SK-N-SH (cell line): ENCODE measurements at regions not wholly inside any gene's neighbourhood (a gene's known extent, or its start where the extent isn't known, plus 50 kb on each side); places are given as distances from the start of the nearest gene placed in this dataset.

Experiments
- CTCF ChIA-PET: fragments of 300-600, 350-600 bp; formaldehyde crosslinking; extraction: SDS; loops from one replicate; lab custom pipeline; 2021; lab: Yijun Ruan, JAX
- POLR2A ChIA-PET: fragments of 350-600 bp; sonication (Branson Sonifier 250); formaldehyde crosslinking; extraction: SDS; loops from one replicate; lab custom pipeline; 2020; ENCODE audit warnings: antibody characterized with exemption, inconsistent platforms; lab: Yijun Ruan, JAX
- DNase-seq: peaks from one replicate; pipeline ENCODE4 v3.0.0; 2012
- H2AFZ ChIP-seq: fragments of 200-600 bp; sonication (generic); 2 replicates; pipeline ENCODE4 v1.8.1; 2016; ENCODE audit warnings: antibody characterized with exemption, mild to moderate bottlenecking, low read depth
- H3F3A ChIP-seq: fragments of 200-600 bp; sonication (generic); replicated peaks from 2 replicates; pipeline ENCODE3; 2016; ENCODE audit warnings: antibody characterized with exemption, mild to moderate bottlenecking; ENCODE audit not compliant: insufficient read depth
- H3K27ac ChIP-seq, 2 experiments: fragments of 200-500 bp in 1 of 2; fragments of 200-600 bp in 1 of 2; sonication (Bioruptor generic) in 1 of 2; sonication (generic), shearing (Covaris generic) in 1 of 2; 2 replicates each; pipeline versions ENCODE4 v1.5.1 to v1.6.1; 2014 to 2016; ENCODE audit warnings: low read depth in 2 of 2, inconsistent platforms in 1 of 2, low read length in 1 of 2, mild to moderate bottlenecking in 1 of 2, mixed read lengths in 1 of 2
- H3K27me3 ChIP-seq: fragments of 200-600 bp; sonication (generic), shearing (Covaris generic); 2 replicates; pipeline ENCODE4 v1.6.1; 2016; ENCODE audit warnings: mixed run types; ENCODE audit not compliant: insufficient read depth
- H3K36me3 ChIP-seq, 2 experiments: fragments of 200-500 bp in 1 of 2; fragments of 200-600 bp in 1 of 2; sonication (Bioruptor generic) in 1 of 2; sonication (generic) in 1 of 2; replicated peaks in 1 of 2; 2 replicates each; pipeline versions ENCODE3 to v1.5.1; 2014 to 2016; ENCODE audit warnings: low read length in 1 of 2, mild to moderate bottlenecking in 1 of 2; ENCODE audit not compliant: insufficient read depth in 2 of 2, control insufficient read depth in 1 of 2
- H3K4me1 ChIP-seq, 2 experiments: fragments of 200-500 bp in 1 of 2; fragments of 200-600 bp in 1 of 2; sonication (Bioruptor generic) in 1 of 2; sonication (generic), shearing (Covaris generic) in 1 of 2; 2 replicates each; pipeline versions ENCODE4 v1.5.1 to v1.6.1; 2014 to 2016; ENCODE audit warnings: low read depth in 1 of 2, low read length in 1 of 2, mixed run types in 1 of 2; ENCODE audit not compliant: insufficient read depth in 2 of 2, control insufficient read depth in 1 of 2
- H3K4me2 ChIP-seq: fragments of 200-600 bp; sonication (generic), shearing (Covaris generic); 2 replicates; pipeline ENCODE4 v1.6.1; 2017; ENCODE audit warnings: mixed run types
- H3K4me3 ChIP-seq, 2 experiments: fragments of 200-500 bp in 1 of 2; fragments of 200-600 bp in 1 of 2; sonication (Bioruptor generic) in 1 of 2; sonication (generic), shearing (Covaris generic) in 1 of 2; 2 replicates each; pipeline versions ENCODE4 v1.5.1 to v1.8.1; 2014 to 2016; ENCODE audit warnings: low read depth in 2 of 2, inconsistent platforms in 1 of 2, low read length in 1 of 2, mild to moderate bottlenecking in 1 of 2, mixed read lengths in 1 of 2, moderate library complexity in 1 of 2
- H3K79me2 ChIP-seq: fragments of 200-600 bp; sonication (generic); 2 replicates; pipeline ENCODE4 v1.8.1; 2017; ENCODE audit warnings: mild to moderate bottlenecking; ENCODE audit not compliant: insufficient read depth
- H3K9ac ChIP-seq: fragments of 200-600 bp; sonication (generic); 2 replicates; pipeline ENCODE4 v1.6.1; 2017; ENCODE audit warnings: mixed run types
- H3K9me2 ChIP-seq: fragments of 200-600 bp; sonication (generic); 2 replicates; pipeline ENCODE4 v1.6.1; 2017; ENCODE audit warnings: mixed run types
- H3K9me3 ChIP-seq: fragments of 200-600 bp; sonication (generic); 2 replicates; pipeline ENCODE4 v1.6.1; 2017; ENCODE audit warnings: mixed run types, mild to moderate bottlenecking, moderate library complexity
- H4K20me1 ChIP-seq: fragments of 200-600 bp; sonication (generic); 2 replicates; pipeline ENCODE4 v1.6.1; 2017; ENCODE audit warnings: mild to moderate bottlenecking, mixed run types; ENCODE audit not compliant: insufficient read depth
- CHD2 ChIP-seq: fragments of 150-350 bp; IDR thresholded peaks from 2 replicates; pipeline ENCODE4 v1.6.1; 2018; ENCODE audit warnings: low read length; ENCODE audit not compliant: partially characterized antibody
- ELF1 ChIP-seq: IDR thresholded peaks from 2 replicates; pipeline ENCODE4 v1.4.0; 2012
- EZH2phosphoT487 ChIP-seq: fragments of 200-600 bp; sonication (generic); IDR thresholded peaks from 2 replicates; pipeline ENCODE4 v1.6.1; 2017; ENCODE audit warnings: low read depth, mixed run types, mild to moderate bottlenecking, antibody characterized with exemption, moderate library complexity, borderline replicate concordance
- FOSL2 ChIP-seq: IDR thresholded peaks from 2 replicates; pipeline ENCODE4 v1.4.0; 2012; ENCODE audit warnings: low read depth, mild to moderate bottlenecking, moderate library complexity, borderline replicate concordance
- FOXJ3 ChIP-seq: sonication (generic); formaldehyde crosslinking; IDR thresholded peaks from 2 replicates; pipeline ENCODE4 v1.5.1; 2020; ENCODE audit warnings: mild to moderate bottlenecking, missing genetic modification reagents
- FOXM1 ChIP-seq: IDR thresholded peaks from 2 replicates; pipeline ENCODE4 v1.4.0; 2012; ENCODE audit warnings: low read depth, mild to moderate bottlenecking
- JUND ChIP-seq: IDR thresholded peaks from 2 replicates; pipeline ENCODE4 v1.4.0; 2012
- MAX ChIP-seq: IDR thresholded peaks from 2 replicates; pipeline ENCODE4 v1.4.0; 2012; ENCODE audit warnings: low read depth
- NFIC ChIP-seq: IDR thresholded peaks from 2 replicates; pipeline ENCODE4 v1.4.0; 2012; ENCODE audit warnings: borderline replicate concordance
- NRF1 ChIP-seq: IDR thresholded peaks from 2 replicates; pipeline ENCODE4 v1.6.1; 2012; ENCODE audit warnings: low read depth, mild to moderate bottlenecking, low read length
- PBX3 ChIP-seq: IDR thresholded peaks from 2 replicates; pipeline ENCODE4; 2012
- RCOR1 ChIP-seq: fragments of 150-350 bp; IDR thresholded peaks from 2 replicates; pipeline ENCODE4 v1.6.1; 2017; ENCODE audit warnings: antibody characterized with exemption, low read length
- REST ChIP-seq: IDR thresholded peaks from 2 replicates; pipeline ENCODE4 v1.6.1; 2012; ENCODE audit warnings: mild to moderate bottlenecking, low read depth, low read length, moderate library complexity
- RFX5 ChIP-seq: IDR thresholded peaks from 2 replicates; pipeline ENCODE4 v1.6.1; 2012; ENCODE audit warnings: mild to moderate bottlenecking, improper control_type of control experiment, low read length
- SIN3A ChIP-seq: IDR thresholded peaks from 2 replicates; pipeline ENCODE4 v1.6.1; 2012; ENCODE audit warnings: low read depth, mild to moderate bottlenecking, low read length, moderate library complexity, borderline replicate concordance
- SMC3 ChIP-seq: IDR thresholded peaks from 2 replicates; pipeline ENCODE4 v1.6.1; 2012; ENCODE audit warnings: low read depth, low read length, improper control_type of control experiment
- TAF1 ChIP-seq: IDR thresholded peaks from 2 replicates; pipeline ENCODE4 v1.6.1; 2012; ENCODE audit warnings: low read depth, mild to moderate bottlenecking, low read length, moderate library complexity, borderline replicate concordance
- whole genome bisulfite sequencing: methylation state at CpG from one replicate; pipeline ENCODE4 v1.1.6; 2017; ENCODE audit warnings: low lambda C conversion rate; 5-methylcytosine and 5-hydroxymethylcytosine counted together

GRCh38 chr1:93744299-93744988 is 62.8 kb upstream of the BCAR3 start:
- H3K9me3 ChIP-seq: no peaks in the 10 kb centered on the region; the same call in 1 of the 2 replicates
- DNase-seq: no peak
- H3K36me3 ChIP-seq: no peaks in the 10 kb centered on the region
- no peaks in the 10 kb centered on the region for H3K9me2 ChIP-seq
- no peak overlapping the region for H3K9ac ChIP-seq
- no peak overlapping the region for H3K4me2 ChIP-seq
- POLR2A ChIA-PET: no interaction called here
- H3K4me1 ChIP-seq: peaks cover 0 to 14% of the 10 kb centered on the region in 2 experiments; a peak in 2 of 4 replicates
- H2AFZ ChIP-seq: no peak overlapping the region
- no peak overlapping the region for H3K4me3 ChIP-seq
- no peaks in the 10 kb centered on the region for H3K79me2 ChIP-seq
- H3F3A ChIP-seq: peaks cover 8% of the 10 kb centered on the region
- H3K27me3 ChIP-seq: no peaks in the 10 kb centered on the region
- TF ChIP-seq SIN3A (no peak), CHD2 (no peak), FOXJ3 (CRISPR knock-in tag) (no peak), FOSL2 (no peak), RCOR1 (no peak), SMC3 (no peak), EZH2phosphoT487 (no peak), ELF1 (no peak), NFIC (no peak), MAX (no peak), NRF1 (no peak), REST (no peak), RFX5 (no peak), PBX3 (no peak), JUND (no peak), FOXM1 (no peak), TAF1 (no peak)
- CTCF ChIA-PET: interaction anchor here (1.4 to 2.8 kb wide), 2 partner anchors 70 to 115 kb away, joined by 4 to 18 read pairs; no protein-coding TSS in a partner anchor
- H3K27ac ChIP-seq: no peak overlapping the region
- 77% methylated on average over 7 of the region's 7 CpGs for WGBS
- no peaks in the 10 kb centered on the region for H4K20me1 ChIP-seq
